ENCODE measurements at regions not wholly inside any gene's neighbourhood (a gene's known extent, or its start where the extent isn't known, plus 50 kb on each side); places are given as distances from the start of the nearest gene placed in this dataset.

GRCh38 chr20:11328839-11329238, 588.9 kb upstream of the BTBD3 start:
- Histone ChIP-seq H3K9me3 (ENCODE audit: low read length) (no peaks in the 10 kb centered on the region), H3K9me2 (ENCODE audit: insufficient read depth, low read length) (no peaks in the 10 kb centered on the region), H3K4me2 (ENCODE audit: low read length) (no peak overlapping the region), H3K4me1 (ENCODE audit: insufficient read depth, low read length, poor library complexity, severe bottlenecking) (no peaks in the 10 kb centered on the region), H3K4me3 (ENCODE audit: low read depth, low read length, poor library complexity, severe bottlenecking) (no peak overlapping the region), H4K20me1 (ENCODE audit: insufficient read depth, low read length) (no peaks in the 10 kb centered on the region), H3K36me3 (ENCODE audit: insufficient read depth, low read length) (no peaks in the 10 kb centered on the region), H3K27ac (ENCODE audit: low read depth, low read length, poor library complexity, severe bottlenecking) (no peak overlapping the region), H2AFZ (ENCODE audit: low read length) (no peak overlapping the region), H3K79me2 (ENCODE audit: insufficient read depth, low read depth, low read length) (no peaks in the 10 kb centered on the region)
- TF ChIP-seq CTCF (conservative IDR thresholded peaks at IDR 0.05; ENCODE audit: low read length), result no peak
- TF ChIP-seq EZH2phosphoT487 (IDR thresholded peaks at IDR 0.05; ENCODE audit: borderline replicate concordance, low read depth, low read length), result no peak
- ChIA-PET CTCF (ENCODE audit: unreplicated experiment) (no interaction called here), POLR2A (interaction anchor here (0.7 kb wide), 1 partner anchor 564 kb away, joined by 3 read pairs; no protein-coding TSS in a partner anchor)
- no peak for DNase-seq (ENCODE audit: low spot score)
- no TSS peak for BruUV-seq (replicated peaks)
- intact Hi-C loops (cut with micrococcal nuclease; ENCODE audit: unreplicated experiment), result no loop called here

GRCh38 chr20:11329271-11329670, 588.4 kb upstream of the BTBD3 start:
- Histone ChIP-seq H3K4me2 (ENCODE audit: low read length) (no peak overlapping the region), H3K9me2 (ENCODE audit: insufficient read depth, low read length) (no peaks in the 10 kb centered on the region), H3K4me3 (ENCODE audit: low read depth, low read length, poor library complexity, severe bottlenecking) (no peak overlapping the region), H3K4me1 (ENCODE audit: insufficient read depth, low read length, poor library complexity, severe bottlenecking) (no peaks in the 10 kb centered on the region), H4K20me1 (ENCODE audit: insufficient read depth, low read length) (no peaks in the 10 kb centered on the region), H3K36me3 (ENCODE audit: insufficient read depth, low read length) (no peaks in the 10 kb centered on the region), H2AFZ (ENCODE audit: low read length) (no peak overlapping the region), H3K27ac (ENCODE audit: low read depth, low read length, poor library complexity, severe bottlenecking) (no peak overlapping the region), H3K79me2 (ENCODE audit: insufficient read depth, low read depth, low read length) (no peaks in the 10 kb centered on the region), H3K9me3 (ENCODE audit: low read length) (no peaks in the 10 kb centered on the region)
- TF ChIP-seq CTCF (conservative IDR thresholded peaks at IDR 0.05; ENCODE audit: low read length), result no peak
- TF ChIP-seq EZH2phosphoT487 (IDR thresholded peaks at IDR 0.05; ENCODE audit: borderline replicate concordance, low read depth, low read length), result no peak
- intact Hi-C loops (cut with micrococcal nuclease; ENCODE audit: unreplicated experiment), result no loop called here
- no peak for DNase-seq (ENCODE audit: low spot score)
- POLR2A ChIA-PET, result no interaction called here
- CTCF ChIA-PET (ENCODE audit: unreplicated experiment), result no interaction called here
- no TSS peak for BruUV-seq (replicated peaks)

- BruUV-seq (replicated peaks), result no TSS peak
- POLR2A ChIA-PET, result interaction anchor here (0.8 kb wide), 1 partner anchor 345 kb away, joined by 3 read pairs; no protein-coding TSS in a partner anchor
Measured at GRCh38 chr20:11331096-11331495, 586.6 kb upstream of the BTBD3 start.

More at GRCh38 chr20:11331096-11331495, 586.6 kb upstream of the BTBD3 start:
- H2AFZ ChIP-seq (ENCODE audit: low read length), result no peak overlapping the region
- H4K20me1 ChIP-seq (ENCODE audit: insufficient read depth, low read length), result no peaks in the 10 kb centered on the region
- H3K27ac ChIP-seq (ENCODE audit: low read depth, low read length, poor library complexity, severe bottlenecking), result no peak overlapping the region
- no peak overlapping the region for H3K4me3 ChIP-seq (ENCODE audit: low read depth, low read length, poor library complexity, severe bottlenecking)
- H3K9me3 ChIP-seq (ENCODE audit: low read length), result no peaks in the 10 kb centered on the region
- no peaks in the 10 kb centered on the region for H3K36me3 ChIP-seq (ENCODE audit: insufficient read depth, low read length)
- H3K9me2 ChIP-seq (ENCODE audit: insufficient read depth, low read length), result no peaks in the 10 kb centered on the region
- DNase-seq (ENCODE audit: low spot score), result no peak
- H3K4me1 ChIP-seq (ENCODE audit: insufficient read depth, low read length, poor library complexity, severe bottlenecking), result no peaks in the 10 kb centered on the region
- no peaks in the 10 kb centered on the region for H3K79me2 ChIP-seq (ENCODE audit: insufficient read depth, low read depth, low read length)
- no peak overlapping the region for H3K4me2 ChIP-seq (ENCODE audit: low read length)
- CTCF ChIA-PET (ENCODE audit: unreplicated experiment), result no interaction called here
- no peak for TF ChIP-seq EZH2phosphoT487 (IDR thresholded peaks at IDR 0.05; ENCODE audit: borderline replicate concordance, low read depth, low read length)
- TF ChIP-seq CTCF (conservative IDR thresholded peaks at IDR 0.05; ENCODE audit: low read length), result no peak
- intact Hi-C loops (cut with micrococcal nuclease; ENCODE audit: unreplicated experiment), result no loop called here
